HCT116 (cell line): ENCODE measurements at regions not wholly inside any gene's neighbourhood (a gene's known extent, or its start where the extent isn't known, plus 50 kb on each side); places are given as distances from the start of the nearest gene placed in this dataset.

Experiments
- CBX3 ChIP-seq: IDR thresholded peaks from 2 replicates; pipeline ENCODE4 v1.6.1; 2012; ENCODE audit warnings: low read depth
- EGR1 ChIP-seq: IDR thresholded peaks from 2 replicates; pipeline ENCODE4 v1.6.1; 2012; ENCODE audit warnings: low read depth
- EZH2 ChIP-seq: fragments of 200-600 bp; sonication (generic); IDR thresholded peaks from 2 replicates; pipeline ENCODE4 v1.6.1; 2017; ENCODE audit warnings: antibody characterized with exemption, mixed run types
- EZH2phosphoT487 ChIP-seq: fragments of 200-600 bp; IDR thresholded peaks from 2 replicates; pipeline ENCODE4 v1.6.1; 2018; ENCODE audit warnings: antibody characterized with exemption, borderline replicate concordance
- POLR2A ChIP-seq: IDR thresholded peaks from 2 replicates; pipeline ENCODE4 v1.7.0; 2011; ENCODE audit warnings: borderline replicate concordance; ENCODE audit not compliant: insufficient read depth, insufficient read length; ENCODE audit errors: extremely low read depth
- RAD21 ChIP-seq: IDR thresholded peaks from 2 replicates; pipeline ENCODE4 v1.6.1; 2012; ENCODE audit warnings: low read depth, mild to moderate bottlenecking
- SIN3A ChIP-seq: IDR thresholded peaks from 2 replicates; pipeline ENCODE4 v1.6.1; 2012; ENCODE audit warnings: low read depth
- SP1 ChIP-seq: IDR thresholded peaks from 2 replicates; pipeline ENCODE4 v1.6.1; 2012; ENCODE audit warnings: low read depth
- YY1 ChIP-seq: IDR thresholded peaks from 2 replicates; pipeline ENCODE4 v1.6.1; 2011; ENCODE audit warnings: low read length, low read depth, moderate library complexity, mild to moderate bottlenecking; ENCODE audit not compliant: insufficient replicate concordance; ENCODE audit errors: extremely low read depth
- TF ChIP-seq, protein P1 (sequence below), 3 experiments: fragments of 200-600 bp in 1 of 3; sonication (generic) in 1 of 3; IDR thresholded peaks in 2 of 3; conservative IDR thresholded peaks in 1 of 3; 2 replicates each; pipeline ENCODE4 v1.5.1; 2012 to 2017; ENCODE audit warnings: low read depth in 2 of 3, low read length in 2 of 3, antibody characterized with exemption in 1 of 3, borderline replicate concordance in 1 of 3, control low read depth in 1 of 3, mild to moderate bottlenecking in 1 of 3, mixed read lengths in 1 of 3, mixed run types in 1 of 3, moderate library complexity in 1 of 3; ENCODE audit not compliant: insufficient read depth in 1 of 3
- TF ChIP-seq, protein P2 (sequence below): IDR thresholded peaks from 2 replicates; pipeline ENCODE4 v1.6.1; 2012
- TF ChIP-seq, protein P3 (sequence below): IDR thresholded peaks from 2 replicates; pipeline ENCODE4 v1.6.1; 2012; ENCODE audit warnings: low read depth

DNA sequence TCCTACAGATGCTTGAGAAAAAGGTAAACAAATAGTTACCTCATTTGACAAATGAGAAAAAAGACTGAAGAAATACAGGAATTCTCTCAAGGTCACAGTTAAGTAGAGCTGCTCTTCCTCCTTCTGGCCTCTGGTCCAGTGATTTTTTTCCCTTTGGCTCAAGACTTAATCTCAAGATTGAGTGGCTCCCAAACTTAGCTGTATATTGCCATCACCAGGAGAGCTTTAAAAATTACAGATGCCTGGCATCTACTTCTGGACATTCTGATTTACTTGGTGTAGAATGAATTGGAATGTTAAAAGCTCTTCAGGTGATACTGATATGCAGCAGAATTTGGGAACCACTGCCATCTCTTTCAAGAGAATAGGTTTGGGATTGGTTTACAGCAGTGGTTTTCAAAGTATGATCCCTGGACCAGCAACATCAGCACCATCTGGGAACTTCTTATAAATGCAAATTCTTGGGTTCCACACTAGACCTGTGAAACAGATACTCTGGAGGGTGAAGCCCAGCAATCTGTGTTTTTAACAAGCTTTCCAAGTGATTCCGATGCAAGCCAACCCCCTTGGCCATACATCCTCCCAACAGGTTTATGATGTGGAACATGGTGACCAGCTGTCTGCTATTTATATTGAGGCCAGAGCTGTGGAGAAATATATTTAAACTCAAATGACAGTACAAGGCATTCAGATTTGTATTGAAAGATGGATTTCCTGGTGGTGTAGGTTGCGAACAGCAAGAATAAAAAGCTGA lies 333.0 kb upstream of the RARB start:
- TF ChIP-seq EZH2phosphoT487, result no peak
- TF ChIP-seq SP1, result no peak
- TF ChIP-seq CBX3, result no peak
- no peak for TF ChIP-seq POLR2A
- TF ChIP-seq, protein P1, sequence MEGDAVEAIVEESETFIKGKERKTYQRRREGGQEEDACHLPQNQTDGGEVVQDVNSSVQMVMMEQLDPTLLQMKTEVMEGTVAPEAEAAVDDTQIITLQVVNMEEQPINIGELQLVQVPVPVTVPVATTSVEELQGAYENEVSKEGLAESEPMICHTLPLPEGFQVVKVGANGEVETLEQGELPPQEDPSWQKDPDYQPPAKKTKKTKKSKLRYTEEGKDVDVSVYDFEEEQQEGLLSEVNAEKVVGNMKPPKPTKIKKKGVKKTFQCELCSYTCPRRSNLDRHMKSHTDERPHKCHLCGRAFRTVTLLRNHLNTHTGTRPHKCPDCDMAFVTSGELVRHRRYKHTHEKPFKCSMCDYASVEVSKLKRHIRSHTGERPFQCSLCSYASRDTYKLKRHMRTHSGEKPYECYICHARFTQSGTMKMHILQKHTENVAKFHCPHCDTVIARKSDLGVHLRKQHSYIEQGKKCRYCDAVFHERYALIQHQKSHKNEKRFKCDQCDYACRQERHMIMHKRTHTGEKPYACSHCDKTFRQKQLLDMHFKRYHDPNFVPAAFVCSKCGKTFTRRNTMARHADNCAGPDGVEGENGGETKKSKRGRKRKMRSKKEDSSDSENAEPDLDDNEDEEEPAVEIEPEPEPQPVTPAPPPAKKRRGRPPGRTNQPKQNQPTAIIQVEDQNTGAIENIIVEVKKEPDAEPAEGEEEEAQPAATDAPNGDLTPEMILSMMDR (IDR thresholded peaks at IDR 0.05 in 2 of 3, conservative IDR thresholded peaks at IDR 0.05 in 1 of 3; ENCODE audit: borderline replicate concordance in 1 of 3, insufficient read depth in 1 of 3, low read depth in 2 of 3, low read length in 2 of 3), result no peak
- no peak for TF ChIP-seq EGR1
- no peak for TF ChIP-seq SIN3A
- TF ChIP-seq, protein P2, sequence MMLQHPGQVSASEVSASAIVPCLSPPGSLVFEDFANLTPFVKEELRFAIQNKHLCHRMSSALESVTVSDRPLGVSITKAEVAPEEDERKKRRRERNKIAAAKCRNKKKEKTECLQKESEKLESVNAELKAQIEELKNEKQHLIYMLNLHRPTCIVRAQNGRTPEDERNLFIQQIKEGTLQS, result no peak
- TF ChIP-seq EZH2, result no peak
- TF ChIP-seq, protein P3, sequence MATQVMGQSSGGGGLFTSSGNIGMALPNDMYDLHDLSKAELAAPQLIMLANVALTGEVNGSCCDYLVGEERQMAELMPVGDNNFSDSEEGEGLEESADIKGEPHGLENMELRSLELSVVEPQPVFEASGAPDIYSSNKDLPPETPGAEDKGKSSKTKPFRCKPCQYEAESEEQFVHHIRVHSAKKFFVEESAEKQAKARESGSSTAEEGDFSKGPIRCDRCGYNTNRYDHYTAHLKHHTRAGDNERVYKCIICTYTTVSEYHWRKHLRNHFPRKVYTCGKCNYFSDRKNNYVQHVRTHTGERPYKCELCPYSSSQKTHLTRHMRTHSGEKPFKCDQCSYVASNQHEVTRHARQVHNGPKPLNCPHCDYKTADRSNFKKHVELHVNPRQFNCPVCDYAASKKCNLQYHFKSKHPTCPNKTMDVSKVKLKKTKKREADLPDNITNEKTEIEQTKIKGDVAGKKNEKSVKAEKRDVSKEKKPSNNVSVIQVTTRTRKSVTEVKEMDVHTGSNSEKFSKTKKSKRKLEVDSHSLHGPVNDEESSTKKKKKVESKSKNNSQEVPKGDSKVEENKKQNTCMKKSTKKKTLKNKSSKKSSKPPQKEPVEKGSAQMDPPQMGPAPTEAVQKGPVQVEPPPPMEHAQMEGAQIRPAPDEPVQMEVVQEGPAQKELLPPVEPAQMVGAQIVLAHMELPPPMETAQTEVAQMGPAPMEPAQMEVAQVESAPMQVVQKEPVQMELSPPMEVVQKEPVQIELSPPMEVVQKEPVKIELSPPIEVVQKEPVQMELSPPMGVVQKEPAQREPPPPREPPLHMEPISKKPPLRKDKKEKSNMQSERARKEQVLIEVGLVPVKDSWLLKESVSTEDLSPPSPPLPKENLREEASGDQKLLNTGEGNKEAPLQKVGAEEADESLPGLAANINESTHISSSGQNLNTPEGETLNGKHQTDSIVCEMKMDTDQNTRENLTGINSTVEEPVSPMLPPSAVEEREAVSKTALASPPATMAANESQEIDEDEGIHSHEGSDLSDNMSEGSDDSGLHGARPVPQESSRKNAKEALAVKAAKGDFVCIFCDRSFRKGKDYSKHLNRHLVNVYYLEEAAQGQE, result no peak
- TF ChIP-seq RAD21, result no peak
- TF ChIP-seq YY1, result no peak
